Hepatocyte (in vitro differentiated cells): ENCODE measurements at regions not wholly inside any gene's neighbourhood (a gene's known extent, or its start where the extent isn't known, plus 50 kb on each side); places are given as distances from the start of the nearest gene placed in this dataset.

Source experiments
- DNase-seq: peaks from one replicate; pipeline ENCODE4 v3.0.0-alpha.2; 2016; ENCODE audit warnings: low spot score
- H2AFZ ChIP-seq: fragments of 200-600 bp; sonication (generic); 2 replicates; pipeline ENCODE4 v1.6.0; 2016; ENCODE audit warnings: antibody characterized with exemption, mild to moderate bottlenecking
- H3K27ac ChIP-seq: fragments of 200-600 bp; sonication (generic); 2 replicates; pipeline ENCODE4 v1.5.1; 2016; ENCODE audit warnings: mild to moderate bottlenecking
- H3K27me3 ChIP-seq: fragments of 200-600 bp; sonication (generic); 2 replicates; pipeline ENCODE4 v1.6.1; 2016
- H3K36me3 ChIP-seq: fragments of 200-600 bp; sonication (generic); replicated peaks from 2 replicates; pipeline ENCODE4 v1.5.1; 2016; ENCODE audit warnings: low read depth; ENCODE audit not compliant: insufficient read depth
- H3K4me1 ChIP-seq: fragments of 200-600 bp; sonication (generic); 2 replicates; pipeline ENCODE4 v1.5.1; 2016; ENCODE audit warnings: mild to moderate bottlenecking, moderate library complexity; ENCODE audit not compliant: insufficient read depth
- H3K4me2 ChIP-seq: fragments of 200-600 bp; sonication (generic); 2 replicates; pipeline ENCODE4 v1.6.0; 2016
- H3K4me3 ChIP-seq: fragments of 200-600 bp; sonication (generic); 2 replicates; pipeline ENCODE4 v1.5.1; 2016; ENCODE audit warnings: mild to moderate bottlenecking
- H3K79me2 ChIP-seq: fragments of 200-600 bp; sonication (generic); 2 replicates; pipeline ENCODE4 v1.6.0; 2017; ENCODE audit warnings: mild to moderate bottlenecking
- H3K9me2 ChIP-seq: fragments of 200-600 bp; sonication (generic); replicated peaks from 2 replicates; pipeline ENCODE4 v1.6.0; 2017; ENCODE audit warnings: mild to moderate bottlenecking; ENCODE audit not compliant: insufficient read depth
- H3K9me3 ChIP-seq: fragments of 200-600 bp; sonication (generic); 2 replicates; pipeline ENCODE4 v1.5.1; 2016; ENCODE audit warnings: low read depth, mild to moderate bottlenecking
- H4K20me1 ChIP-seq: fragments of 200-600 bp; sonication (generic); 2 replicates; pipeline ENCODE4 v1.6.0; 2016; ENCODE audit warnings: mild to moderate bottlenecking; ENCODE audit not compliant: insufficient read depth, poor library complexity, severe bottlenecking
- EZH2 ChIP-seq: fragments of 200-600 bp; sonication (generic); IDR thresholded peaks from 2 replicates; pipeline ENCODE4 v1.6.1; 2016; ENCODE audit warnings: antibody characterized with exemption, mild to moderate bottlenecking, borderline replicate concordance
- EZH2phosphoT487 ChIP-seq: fragments of 200-600 bp; sonication (generic); IDR thresholded peaks from one replicate; pipeline ENCODE4 v1.6.1; 2018; ENCODE audit warnings: antibody characterized with exemption, mild to moderate bottlenecking, low read depth, moderate library complexity; ENCODE audit not compliant: unreplicated experiment, severe bottlenecking
- WGBS: methylation state at CpG from one replicate; pipeline ENCODE4 v1.1.6; 2016; ENCODE audit warnings: low lambda C conversion rate; ENCODE audit errors: missing lambda C conversion rate; 5-methylcytosine and 5-hydroxymethylcytosine counted together
- TF ChIP-seq, protein P1 (sequence below): fragments of 200-600 bp; sonication (generic); IDR thresholded peaks from 2 replicates; pipeline ENCODE4 v1.5.1; 2016; ENCODE audit warnings: antibody characterized with exemption, mild to moderate bottlenecking; ENCODE audit not compliant: poor library complexity

DNA sequence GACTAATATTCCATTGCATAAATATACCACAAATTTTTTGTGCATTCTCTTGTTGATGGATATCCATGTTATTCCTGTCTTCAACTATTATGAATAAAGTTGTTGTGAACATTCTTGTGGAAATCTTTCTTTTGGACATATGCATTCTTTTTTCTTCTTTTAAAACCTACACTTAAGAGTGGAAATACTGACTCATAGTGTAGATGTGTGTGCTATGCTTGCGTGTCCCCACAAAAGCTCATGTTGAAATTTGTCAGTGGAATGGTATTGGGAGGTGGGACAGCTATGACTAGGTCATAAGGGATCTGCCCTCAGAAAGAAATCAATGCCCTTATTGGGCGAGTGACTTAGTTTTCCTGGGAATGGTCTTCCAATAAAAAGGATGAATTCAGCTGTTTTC, 203.6 kb upstream of the PRSS58 start:
- Histone ChIP-seq H3K36me3 (no peaks in the 10 kb centered on the region), H3K79me2 (no peaks in the 10 kb centered on the region), H2AFZ (no peak overlapping the region), H3K9me2 (no peaks in the 10 kb centered on the region), H3K27ac (no peak overlapping the region), H3K4me3 (no peak overlapping the region), H3K27me3 (peaks cover 16% of the 10 kb centered on the region), H3K9me3 (no peaks in the 10 kb centered on the region), H3K4me2 (no peak overlapping the region), H3K4me1 (no peaks in the 10 kb centered on the region), H4K20me1 (no peaks in the 10 kb centered on the region)
- 92% methylated on average over 2 of the region's 2 CpGs for WGBS
- DNase-seq = no peak
- TF ChIP-seq, protein P1, sequence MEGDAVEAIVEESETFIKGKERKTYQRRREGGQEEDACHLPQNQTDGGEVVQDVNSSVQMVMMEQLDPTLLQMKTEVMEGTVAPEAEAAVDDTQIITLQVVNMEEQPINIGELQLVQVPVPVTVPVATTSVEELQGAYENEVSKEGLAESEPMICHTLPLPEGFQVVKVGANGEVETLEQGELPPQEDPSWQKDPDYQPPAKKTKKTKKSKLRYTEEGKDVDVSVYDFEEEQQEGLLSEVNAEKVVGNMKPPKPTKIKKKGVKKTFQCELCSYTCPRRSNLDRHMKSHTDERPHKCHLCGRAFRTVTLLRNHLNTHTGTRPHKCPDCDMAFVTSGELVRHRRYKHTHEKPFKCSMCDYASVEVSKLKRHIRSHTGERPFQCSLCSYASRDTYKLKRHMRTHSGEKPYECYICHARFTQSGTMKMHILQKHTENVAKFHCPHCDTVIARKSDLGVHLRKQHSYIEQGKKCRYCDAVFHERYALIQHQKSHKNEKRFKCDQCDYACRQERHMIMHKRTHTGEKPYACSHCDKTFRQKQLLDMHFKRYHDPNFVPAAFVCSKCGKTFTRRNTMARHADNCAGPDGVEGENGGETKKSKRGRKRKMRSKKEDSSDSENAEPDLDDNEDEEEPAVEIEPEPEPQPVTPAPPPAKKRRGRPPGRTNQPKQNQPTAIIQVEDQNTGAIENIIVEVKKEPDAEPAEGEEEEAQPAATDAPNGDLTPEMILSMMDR = no peak
- TF ChIP-seq EZH2phosphoT487 (no peak), EZH2 (no peak)

DNA sequence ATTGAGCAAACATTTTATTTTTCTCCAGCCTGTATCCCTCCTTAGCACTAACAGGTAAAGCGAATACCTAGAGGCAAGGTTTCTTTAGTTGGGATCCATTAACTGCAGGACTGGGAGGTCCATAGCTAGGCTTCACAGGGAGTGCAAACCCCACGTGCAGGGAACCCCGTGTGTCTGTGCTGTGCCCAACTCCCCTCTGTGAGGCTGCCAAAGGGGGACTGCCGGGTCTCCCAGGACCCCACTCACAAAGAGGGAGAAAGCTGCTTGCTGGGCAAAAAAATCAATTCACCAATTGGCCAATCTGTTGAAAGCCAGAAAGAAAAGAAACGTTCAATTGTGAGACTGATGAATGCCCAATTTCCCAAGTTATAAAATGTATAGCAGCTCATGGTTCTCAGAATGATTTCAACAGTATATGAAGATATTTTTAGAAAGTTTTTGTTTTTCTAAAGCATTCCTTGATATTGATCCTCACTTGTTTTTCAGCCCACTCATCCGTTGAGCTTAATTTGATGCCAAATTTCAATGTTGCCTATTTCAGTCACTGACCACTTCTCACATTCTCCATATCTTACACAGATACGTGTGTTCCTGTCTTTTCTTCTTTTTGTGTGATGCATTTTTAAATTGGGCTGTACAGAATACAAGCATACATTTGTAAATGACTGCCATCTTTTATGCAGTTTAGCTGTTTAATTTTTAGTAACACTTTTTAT, 202.7 kb upstream of the PRSS58 start:
- Histone ChIP-seq H3K4me3 (no peak overlapping the region), H3K36me3 (no peaks in the 10 kb centered on the region), H3K27me3 (peaks cover 16% of the 10 kb centered on the region), H3K9me2 (no peaks in the 10 kb centered on the region), H3K4me1 (no peaks in the 10 kb centered on the region), H3K79me2 (no peaks in the 10 kb centered on the region), H3K4me2 (no peak overlapping the region), H2AFZ (no peak overlapping the region), H3K9me3 (no peaks in the 10 kb centered on the region), H4K20me1 (no peaks in the 10 kb centered on the region), H3K27ac (no peak overlapping the region)
- TF ChIP-seq, protein P1 = no peak
- no peak for DNase-seq
- WGBS = 79% methylated on average over 7 of the region's 7 CpGs

DNA sequence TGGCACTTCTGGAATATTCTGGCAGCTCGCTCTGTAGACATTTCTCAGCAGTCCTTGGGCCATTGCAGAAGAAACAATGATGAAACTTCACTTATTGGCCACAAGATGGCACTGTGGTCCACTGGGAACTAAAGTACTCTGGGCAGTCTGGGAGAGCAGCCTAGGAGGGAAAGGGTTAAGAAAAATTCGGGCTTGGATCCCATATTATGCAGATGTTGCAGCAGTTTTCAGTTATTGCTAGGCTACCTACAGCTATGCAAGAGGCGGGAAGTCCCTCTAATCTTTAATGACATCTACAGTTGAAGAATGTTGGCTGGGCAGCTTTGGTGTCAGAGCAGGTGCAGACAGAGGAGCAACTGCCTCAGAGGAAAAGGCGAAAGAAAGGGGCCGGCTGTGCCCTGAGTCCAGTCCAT, 201.7 kb upstream of the PRSS58 start:
- no peak overlapping the region for H3K4me2 ChIP-seq

More for the DNA sequence above, 201.7 kb upstream of the PRSS58 start:
- Histone ChIP-seq H3K36me3 (no peaks in the 10 kb centered on the region), H3K9me2 (no peaks in the 10 kb centered on the region), H3K4me3 (no peak overlapping the region), H3K27me3 (peaks cover 16% of the 10 kb centered on the region), H3K27ac (no peak overlapping the region), H2AFZ (no peak overlapping the region), H4K20me1 (no peaks in the 10 kb centered on the region), H3K79me2 (no peaks in the 10 kb centered on the region), H3K9me3 (no peaks in the 10 kb centered on the region), H3K4me1 (no peaks in the 10 kb centered on the region)
- WGBS = 34% methylated on average over 5 of the region's 5 CpGs
- DNase-seq = peak; percentile 65
- TF ChIP-seq, protein P1 = peak; percentile 73
- no peak for TF ChIP-seq EZH2phosphoT487
- no peak for TF ChIP-seq EZH2
